H1 (cell line): ENCODE measurements at regions not wholly inside any gene's neighbourhood (a gene's known extent, or its start where the extent isn't known, plus 50 kb on each side); places are given as distances from the start of the nearest gene placed in this dataset.

Source experiments
- CEBPB ChIP-seq: IDR thresholded peaks from 2 replicates; pipeline ENCODE4 v1.6.1; 2012; ENCODE audit warnings: low read depth, low read length
- CTCF ChIP-seq, 3 experiments: IDR thresholded peaks; 1 replicate in 2 of 3; 2 replicates in 1 of 3; pipeline versions ENCODE4 v1.5.1 to v1.6.1; 2011; ENCODE audit warnings: low read length in 3 of 3, mild to moderate bottlenecking in 3 of 3, inconsistent platforms in 2 of 3, low read depth in 1 of 3, moderate library complexity in 1 of 3; ENCODE audit not compliant: insufficient read depth in 1 of 3; ENCODE audit errors: control extremely low read depth in 1 of 3
- EZH2 ChIP-seq: fragments of 200-600 bp; sonication (generic); IDR thresholded peaks from 2 replicates; pipeline ENCODE4 v1.7.1; 2012; ENCODE audit warnings: low read depth, mild to moderate bottlenecking, moderate library complexity, low read length, inconsistent platforms; ENCODE audit not compliant: severe bottlenecking
- POLR2AphosphoS5 ChIP-seq: IDR thresholded peaks from 2 replicates; pipeline ENCODE4 v1.6.1; 2011; ENCODE audit warnings: low read depth, low read length
- RFX5 ChIP-seq: IDR thresholded peaks from 2 replicates; pipeline ENCODE4 v1.6.1; 2011; ENCODE audit warnings: low read depth, low read length, improper control_type of control experiment, borderline replicate concordance
- SP1 ChIP-seq: IDR thresholded peaks from 2 replicates; pipeline ENCODE4 v1.6.1; 2011; ENCODE audit warnings: low read depth, low read length
- TCF12 ChIP-seq: IDR thresholded peaks from 2 replicates; pipeline ENCODE4 v1.6.1; 2011; ENCODE audit warnings: low read depth, mild to moderate bottlenecking, low read length
- TF ChIP-seq, protein P1 (sequence below): IDR thresholded peaks from 2 replicates; pipeline ENCODE4 v1.6.1; 2012; ENCODE audit warnings: inconsistent platforms

DNA sequence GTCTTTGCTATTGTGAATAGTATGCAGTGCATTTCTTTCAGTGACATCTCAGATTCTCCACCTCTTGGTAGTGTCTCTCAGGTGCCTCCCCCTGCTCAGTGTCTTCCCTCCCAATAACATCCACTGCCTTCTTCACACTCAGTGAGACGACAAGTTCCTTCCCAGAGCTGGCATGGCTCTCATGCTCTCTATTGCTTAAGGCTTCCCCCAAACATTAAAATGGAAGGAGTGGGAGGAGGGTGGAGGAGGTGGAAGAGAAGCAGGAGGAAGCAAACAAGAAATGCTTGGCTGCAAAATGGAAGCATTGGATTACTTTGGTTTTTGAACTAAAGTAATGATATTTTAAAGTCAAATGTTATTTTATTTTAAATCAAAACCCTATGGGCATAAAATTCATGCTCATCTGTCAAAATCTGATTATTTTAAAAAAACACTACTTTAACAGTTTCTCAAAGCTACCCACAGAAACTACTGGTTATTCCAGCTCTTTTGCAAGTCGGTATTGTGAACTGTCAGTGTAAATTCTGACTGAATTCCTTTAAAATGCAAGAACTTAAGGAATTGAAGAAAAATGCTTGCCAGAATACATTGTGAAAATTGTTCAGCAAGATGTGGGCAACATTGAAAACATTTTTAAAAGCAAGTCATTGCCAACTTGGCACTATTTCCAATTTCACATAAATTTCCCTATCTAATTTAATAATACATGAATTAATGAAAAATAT is 727.6 kb upstream of the ARGLU1 start:
- TF ChIP-seq TCF12, result no peak
- no peak for TF ChIP-seq CTCF (IDR thresholded peaks at IDR 0.05; ENCODE audit: control extremely low read depth in 1 of 3, insufficient read depth in 1 of 3, low read depth in 1 of 3, low read length in 3 of 3)
- TF ChIP-seq POLR2AphosphoS5, result no peak
- no peak for TF ChIP-seq RFX5
- TF ChIP-seq, protein P1, sequence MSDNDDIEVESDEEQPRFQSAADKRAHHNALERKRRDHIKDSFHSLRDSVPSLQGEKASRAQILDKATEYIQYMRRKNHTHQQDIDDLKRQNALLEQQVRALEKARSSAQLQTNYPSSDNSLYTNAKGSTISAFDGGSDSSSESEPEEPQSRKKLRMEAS, result no peak
- no peak for TF ChIP-seq SP1
- no peak for TF ChIP-seq EZH2
- TF ChIP-seq CEBPB, result no peak
